Fibroblast of skin of left biceps (primary cell): ENCODE measurements at regions not wholly inside any gene's neighbourhood (a gene's known extent, or its start where the extent isn't known, plus 50 kb on each side); places are given as distances from the start of the nearest gene placed in this dataset.
"Not testable (repeated sequence)": the region's sequence is repeated elsewhere in the genome, so short reads cannot be mapped to it uniquely, and the experiment has no call there.

ENCODE experiments used
- DNase-seq, 2 experiments: peaks; one replicate each; pipeline ENCODE4 v3.0.0-alpha.2; 2013; ENCODE audit warnings: low read depth in 2 of 2

GRCh38 chr9:102506406-102506805 is 488.7 kb upstream of the CYLC2 start:
- no peak for DNase-seq

- DNase-seq = no peak
Observed at GRCh38 chr9:102499468-102499867, 495.7 kb upstream of the CYLC2 start.

- no peak for DNase-seq
Observed at GRCh38 chr9:102497709-102498108, 497.4 kb upstream of the CYLC2 start.

DNA sequence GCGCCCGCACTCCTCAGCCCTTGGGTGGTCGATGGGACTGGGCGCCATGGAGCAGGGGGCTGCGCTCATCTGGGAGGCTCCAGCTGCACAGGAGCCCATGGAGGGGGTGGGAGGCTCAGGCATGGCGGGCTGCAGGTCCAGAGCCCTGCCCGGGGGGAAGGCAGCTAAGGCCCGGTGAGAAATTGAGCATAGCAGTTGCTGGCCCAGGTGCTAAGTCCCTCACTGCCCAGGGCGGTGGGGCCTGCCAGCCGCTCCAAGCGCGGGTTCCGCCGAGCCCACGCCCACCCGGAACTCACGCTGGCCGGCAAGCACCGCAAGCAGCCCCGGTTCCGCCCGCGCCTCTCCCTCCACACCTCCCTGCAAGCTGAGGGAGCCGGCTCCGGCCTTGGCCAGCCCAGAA is 508.2 kb upstream of the CYLC2 start:
- DNase-seq = not testable (repeated sequence)

DNA sequence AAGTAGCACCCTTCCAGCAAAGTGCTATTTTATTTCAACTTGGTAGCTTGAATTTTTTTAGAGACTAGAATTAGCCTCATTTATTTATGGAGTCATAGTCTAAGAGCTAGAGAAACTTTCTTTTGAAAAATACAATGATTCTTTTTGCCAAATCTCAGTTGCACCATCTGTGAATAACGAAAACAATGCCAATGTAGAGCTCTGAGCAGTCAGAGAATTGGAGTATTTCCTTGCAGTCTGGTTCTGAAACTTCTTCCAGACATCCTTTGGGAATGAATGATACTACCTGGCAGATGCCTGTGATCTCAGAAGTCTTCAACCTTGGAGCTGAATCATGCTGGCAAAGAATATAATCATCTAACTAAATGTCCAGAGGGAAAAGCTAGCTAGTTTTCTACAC is 511.5 kb upstream of the CYLC2 start:
- DNase-seq = no peak

- DNase-seq = no peak
Observed at GRCh38 chr9:102482776-102483175, 512.4 kb upstream of the CYLC2 start.

- peak; percentile 3 to 18 for DNase-seq
Observed at GRCh38 chr9:102479191-102479590, 515.9 kb upstream of the CYLC2 start.

DNA sequence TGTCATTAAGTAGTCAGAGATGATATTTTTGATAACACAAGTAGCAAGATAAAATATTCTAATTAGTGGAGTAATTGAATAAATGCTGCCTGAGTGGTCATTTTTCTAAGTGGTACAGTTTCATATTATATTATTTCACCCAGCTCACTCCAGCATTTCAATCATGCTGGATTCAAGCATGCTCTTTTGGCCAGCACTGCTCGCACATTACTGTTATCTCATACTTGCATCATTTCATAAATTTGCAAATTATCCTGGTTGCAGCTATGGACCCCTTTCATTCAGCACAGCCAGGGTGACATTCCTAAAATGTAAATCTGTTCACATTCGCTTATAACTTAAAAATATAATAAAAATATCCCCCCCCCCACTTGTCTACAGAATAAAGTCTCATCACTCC is 520.8 kb upstream of the CYLC2 start:
- no peak for DNase-seq

GRCh38 chr9:102469430-102469829 is 525.7 kb upstream of the CYLC2 start:
- not testable (repeated sequence) for DNase-seq

DNA sequence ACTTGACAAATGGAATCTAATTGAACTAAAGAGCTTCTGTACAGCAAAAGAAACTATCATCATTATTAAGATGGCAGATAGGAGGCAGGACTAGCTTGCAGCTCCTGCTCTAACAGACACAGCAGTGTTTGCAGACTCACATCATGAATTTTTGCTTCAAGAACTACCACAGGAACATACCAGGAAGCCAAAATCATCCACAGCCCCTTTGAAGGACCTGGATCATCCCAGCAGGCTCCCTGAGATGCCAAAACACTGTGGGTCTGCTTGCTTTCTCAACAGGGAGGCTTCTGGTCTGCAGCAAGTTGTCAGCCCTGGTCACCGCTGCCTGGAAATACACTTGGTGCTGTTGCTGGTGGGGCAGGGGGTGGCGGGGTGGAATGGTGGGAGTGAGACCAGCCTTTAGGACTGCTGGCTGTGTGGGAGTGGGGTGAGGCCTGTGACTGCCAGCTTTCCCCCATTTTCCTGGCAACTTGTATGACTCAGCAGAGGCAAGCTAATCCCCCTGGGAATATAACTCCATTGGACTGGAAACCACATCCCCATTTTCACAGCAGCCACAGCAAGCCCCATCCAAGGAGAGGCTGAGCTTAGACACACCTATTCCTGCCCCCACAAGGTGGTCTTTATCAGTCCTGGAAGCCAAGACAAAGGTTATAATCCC is 533.8 kb upstream of the CYLC2 start:
- peak in 1 of 2 experiments; percentile 10 for DNase-seq

DNA sequence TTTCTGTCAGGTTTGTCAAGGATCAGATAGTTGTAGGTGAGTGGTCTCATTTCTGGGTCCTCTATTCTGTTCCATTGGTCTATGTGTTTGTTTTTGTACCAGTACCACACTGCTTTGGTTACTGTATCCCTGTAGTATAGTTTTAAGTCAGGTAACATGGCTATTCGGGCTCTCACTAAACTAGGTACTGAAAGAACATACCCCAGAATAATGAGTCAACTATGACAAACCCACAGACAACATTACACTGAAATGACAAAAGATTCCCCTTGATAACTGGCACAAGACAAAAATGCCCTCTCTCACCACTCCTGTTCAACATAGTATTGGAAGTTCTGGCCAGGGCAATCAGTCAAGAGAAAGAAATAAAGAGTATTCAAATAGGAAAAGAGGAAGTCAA is 535.3 kb upstream of the CYLC2 start:
- DNase-seq = no peak

GRCh38 chr9:102456562-102456961 is 538.6 kb upstream of the CYLC2 start:
- DNase-seq = peak in 1 of 2 experiments; percentile 1

DNA sequence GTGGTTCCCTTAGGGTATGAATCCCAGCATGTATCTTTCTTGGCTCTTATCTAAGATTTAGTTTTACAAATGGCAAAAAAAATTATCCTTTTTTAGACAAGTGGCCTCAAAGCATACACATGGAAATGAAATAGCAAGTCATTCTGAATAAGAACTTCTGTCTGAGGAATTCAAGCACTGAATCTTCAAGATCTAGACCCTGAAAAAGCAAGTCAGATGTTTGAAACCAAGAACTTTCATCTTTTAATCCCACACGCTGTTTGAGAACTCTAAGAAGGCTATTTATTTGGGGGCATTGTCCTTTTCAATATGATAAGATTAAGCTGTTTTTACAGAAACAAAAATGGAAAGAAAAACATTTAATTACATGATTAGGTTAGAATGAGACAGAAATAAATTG is 549.2 kb upstream of the CYLC2 start:
- DNase-seq = no peak

- DNase-seq = no peak
Observed at GRCh38 chr9:102445181-102445747, 549.9 kb upstream of the CYLC2 start.

DNA sequence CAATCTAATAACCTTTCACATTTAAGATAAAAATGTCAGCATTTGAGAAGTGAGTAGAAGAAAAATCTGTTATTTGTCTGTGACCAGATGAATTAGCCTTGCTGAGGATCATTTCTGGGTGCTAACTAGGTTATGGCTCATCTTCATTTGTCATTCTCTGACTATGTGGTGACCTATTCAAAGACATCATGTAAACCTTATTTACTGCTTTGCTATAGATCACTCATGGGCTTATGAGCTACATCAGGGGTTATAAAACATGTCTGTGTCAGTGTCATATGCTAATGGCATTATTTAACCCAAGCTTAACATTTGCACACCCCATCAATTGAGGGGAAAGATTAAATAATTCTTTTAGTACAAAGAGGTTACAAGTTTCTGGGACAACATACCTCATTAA is 555.5 kb upstream of the CYLC2 start:
- DNase-seq = no peak

- DNase-seq = not testable (repeated sequence)
Observed at GRCh38 chr9:102436599-102436998, 558.5 kb upstream of the CYLC2 start.

DNA sequence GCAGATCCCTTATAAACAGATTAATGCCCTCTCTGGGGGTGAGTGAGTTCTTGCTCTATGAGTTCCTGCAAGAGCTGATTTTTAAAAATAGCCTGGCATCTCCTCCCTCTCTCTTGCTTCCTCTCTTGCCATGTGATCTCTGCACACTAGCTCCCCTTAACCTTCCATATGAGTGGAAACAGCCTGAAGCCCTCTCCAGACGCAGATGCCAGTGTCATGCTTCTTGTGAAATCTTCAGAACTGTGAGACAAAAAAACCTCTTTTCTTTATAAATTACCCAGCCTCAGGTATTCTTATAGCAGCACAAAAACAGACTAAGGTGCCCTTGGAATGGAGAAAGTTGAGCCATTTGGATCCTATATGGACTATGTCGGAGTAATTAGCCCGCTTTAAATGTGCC is 559.7 kb upstream of the CYLC2 start:
- no peak for DNase-seq

- no peak for DNase-seq
Observed at GRCh38 chr9:102434545-102434944, 560.6 kb upstream of the CYLC2 start.

- DNase-seq = no peak
Observed at GRCh38 chr9:102428305-102428704, 566.8 kb upstream of the CYLC2 start.

DNA sequence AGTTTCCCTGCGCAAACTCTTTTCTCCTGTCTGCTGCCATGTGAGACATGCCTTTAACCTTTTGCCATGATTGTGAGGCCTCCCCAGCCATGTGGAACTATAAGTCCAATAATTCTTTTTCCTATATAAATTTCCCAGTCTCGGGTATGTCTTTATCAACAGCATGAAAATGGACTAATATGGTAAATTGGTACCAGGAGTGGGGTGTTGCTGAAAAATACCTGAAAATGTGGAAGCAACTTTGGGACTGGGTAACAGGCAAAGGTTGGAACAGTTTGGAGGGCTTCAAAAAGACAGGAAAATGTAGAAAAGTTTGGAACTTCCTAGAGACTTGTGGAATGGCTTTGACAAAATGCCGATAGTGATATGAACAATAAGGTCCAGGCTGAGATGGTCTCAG is 578.9 kb upstream of the CYLC2 start:
- DNase-seq = not testable (repeated sequence)

DNA sequence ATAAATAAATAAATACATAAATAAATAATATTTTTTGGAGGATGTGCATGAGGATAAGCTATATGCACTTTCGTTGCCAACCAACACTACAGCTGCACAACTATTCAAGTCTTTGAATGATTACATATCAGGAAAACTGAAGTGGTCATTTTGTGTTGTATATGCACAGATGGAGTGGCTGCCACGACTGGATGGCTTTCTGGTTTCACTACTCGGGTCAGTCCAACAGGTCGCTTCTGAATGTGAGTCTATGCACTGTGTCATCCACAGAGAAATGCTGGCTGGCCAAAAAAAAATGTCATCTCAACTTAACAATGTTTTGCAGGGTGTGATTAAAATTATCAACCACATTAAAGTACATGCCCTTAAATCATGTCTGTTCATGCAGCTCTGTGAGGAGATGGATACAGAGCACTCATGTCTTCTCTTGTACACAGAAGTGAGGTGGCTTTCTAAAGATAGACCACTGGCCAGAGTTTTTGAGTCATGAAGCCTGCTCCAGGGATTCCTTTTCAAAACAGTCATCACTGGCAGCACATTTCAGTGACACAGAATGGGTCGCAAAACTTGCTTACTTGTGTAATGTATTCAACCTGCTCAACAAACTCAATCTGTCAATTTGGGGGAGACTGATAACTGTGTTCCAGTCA is 589.8 kb upstream of the CYLC2 start:
- DNase-seq = no peak

DNA sequence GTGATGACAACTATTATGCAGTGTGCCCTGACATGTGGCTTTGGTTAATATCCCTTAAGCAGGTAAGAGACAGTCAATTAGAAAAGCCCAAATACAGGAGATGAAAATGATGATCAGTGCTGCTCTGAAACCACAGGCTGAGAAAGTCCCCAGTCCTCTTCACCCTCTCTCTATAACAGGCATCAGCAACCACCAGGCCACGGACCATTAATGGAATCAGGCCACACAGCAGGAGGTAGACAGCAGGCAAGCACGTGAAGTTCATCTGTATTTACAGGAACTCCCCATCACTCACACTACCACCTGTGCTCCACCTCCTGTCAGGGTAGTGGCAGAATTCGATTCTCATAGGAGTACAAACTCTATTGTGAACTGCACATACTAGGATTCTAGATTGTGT is 591.6 kb upstream of the CYLC2 start:
- no peak for DNase-seq

DNA sequence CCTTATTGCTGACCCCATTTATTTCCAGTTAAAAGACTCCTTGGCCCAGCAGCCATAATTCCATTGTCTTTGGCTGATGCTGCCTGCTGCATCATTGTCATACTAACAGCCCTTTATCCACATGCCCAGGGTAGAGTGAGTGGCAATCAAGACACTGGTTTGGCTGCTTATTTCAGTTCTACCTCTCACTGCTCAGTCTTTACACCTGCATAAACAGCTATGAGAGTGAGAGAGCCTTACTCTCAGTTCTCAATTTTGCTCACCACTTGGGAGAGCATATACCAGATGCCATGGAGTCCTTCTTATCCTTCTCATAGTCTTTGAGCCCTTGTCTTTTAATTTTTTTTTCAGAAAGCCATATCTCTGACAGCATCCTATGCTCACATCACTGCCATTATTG is 596.9 kb upstream of the CYLC2 start:
- no peak for DNase-seq
